GM23338 (cell line): ENCODE measurements at regions not wholly inside any gene's neighbourhood (a gene's known extent, or its start where the extent isn't known, plus 50 kb on each side); places are given as distances from the start of the nearest gene placed in this dataset.

Experiments used
- ATAC-seq: fragments of 200-7000 bp; cut with Tn5 transposase; 3 replicates; pipeline ENCODE4 v1.9.1; 2020
- DNase-seq: peaks from one replicate; pipeline ENCODE4 v3.0.0-alpha.2; 2015; ENCODE audit warnings: low spot score
- H2AFZ ChIP-seq: fragments of 200-600 bp; sonication (generic); 2 replicates; pipeline ENCODE4 v1.8.0; 2016; ENCODE audit warnings: antibody characterized with exemption, mild to moderate bottlenecking, moderate library complexity
- H3F3A ChIP-seq: fragments of 200-600 bp; sonication (generic); replicated peaks from 2 replicates; pipeline ENCODE4 v1.8.0; 2017; ENCODE audit warnings: antibody characterized with exemption, mixed run types, low read depth
- H3K27ac ChIP-seq: fragments of 200-600 bp; sonication (generic); 2 replicates; pipeline ENCODE4 v1.6.1; 2016; ENCODE audit warnings: low read depth
- H3K27me3 ChIP-seq: fragments of 200-600 bp; sonication (generic); 2 replicates; pipeline ENCODE4 v1.8.0; 2016; ENCODE audit warnings: mild to moderate bottlenecking, mixed run types, moderate library complexity; ENCODE audit not compliant: insufficient read depth
- H3K36me3 ChIP-seq: fragments of 200-600 bp; sonication (generic); 2 replicates; pipeline ENCODE4 v1.8.0; 2016; ENCODE audit warnings: mild to moderate bottlenecking; ENCODE audit not compliant: insufficient read depth
- H3K4me1 ChIP-seq: fragments of 200-600 bp; sonication (generic); 2 replicates; pipeline ENCODE4 v1.8.0; 2016; ENCODE audit warnings: mild to moderate bottlenecking, moderate library complexity; ENCODE audit not compliant: insufficient read depth
- H3K4me2 ChIP-seq: fragments of 200-600 bp; sonication (generic); 2 replicates; pipeline ENCODE4 v1.7.1; 2017; ENCODE audit warnings: mixed run types
- H3K4me3 ChIP-seq: fragments of 200-600 bp; sonication (generic); 2 replicates; pipeline ENCODE4 v1.6.1; 2016; ENCODE audit warnings: mixed run types
- H3K79me2 ChIP-seq: fragments of 200-600 bp; sonication (generic); replicated peaks from 2 replicates; pipeline ENCODE4 v1.8.0; 2017; ENCODE audit warnings: mild to moderate bottlenecking; ENCODE audit not compliant: insufficient read depth
- H3K9me2 ChIP-seq: fragments of 200-600 bp; sonication (generic); 2 replicates; pipeline ENCODE4 v1.8.0; 2017; ENCODE audit not compliant: insufficient read depth
- H4K20me1 ChIP-seq: fragments of 200-600 bp; sonication (generic); replicated peaks from 2 replicates; pipeline ENCODE4 v1.8.0; 2017; ENCODE audit warnings: mild to moderate bottlenecking; ENCODE audit not compliant: insufficient read depth
- H3K27ac Mint-ChIP-seq: 2 replicates; pipeline ENCODE4 v1.8.0; 2020; ENCODE audit warnings: inconsistent platforms, mild to moderate bottlenecking, moderate library complexity, mixed read lengths
- H3K27me3 Mint-ChIP-seq: 3 replicates; pipeline ENCODE4 v1.8.0; 2022; ENCODE audit warnings: low read depth, mild to moderate bottlenecking, moderate library complexity, mixed read lengths, inconsistent platforms; ENCODE audit not compliant: insufficient read depth, poor library complexity
- H3K36me3 Mint-ChIP-seq: 3 replicates; pipeline ENCODE4 v1.8.0; 2021; ENCODE audit warnings: low read depth, mild to moderate bottlenecking, inconsistent platforms, moderate library complexity, mixed read lengths
- H3K4me1 Mint-ChIP-seq: 3 replicates; pipeline ENCODE4 v1.8.0; 2020; ENCODE audit warnings: mild to moderate bottlenecking, inconsistent platforms, mixed read lengths
- H3K4me3 Mint-ChIP-seq: 3 replicates; pipeline ENCODE4 v1.8.0; 2021; ENCODE audit warnings: moderate library complexity, mild to moderate bottlenecking, inconsistent platforms, mixed read lengths
- H3K9me3 Mint-ChIP-seq: 3 replicates; pipeline ENCODE4 v1.8.0; 2020; ENCODE audit warnings: moderate library complexity, mild to moderate bottlenecking, inconsistent platforms, mixed read lengths
- CREB1 ChIP-seq: fragments of 250-450 bp; sonication (Bioruptor Pico); IDR thresholded peaks from 2 replicates; pipeline ENCODE4 v1.5.0; 2020; ENCODE audit warnings: low read depth, mild to moderate bottlenecking, moderate library complexity
- CTCF ChIP-seq, 2 experiments: fragments of 200-600 bp in 1 of 2; sonication (generic) in 1 of 2; conservative IDR thresholded peaks; 2 replicates each; pipeline versions ENCODE4 v1.5.1 to v1.6.1; 2016 to 2017; ENCODE audit warnings: antibody characterized with exemption in 2 of 2, low read depth in 2 of 2, mild to moderate bottlenecking in 2 of 2, moderate library complexity in 1 of 2
- ETS1 ChIP-seq: IDR thresholded peaks from 2 replicates; pipeline ENCODE4 v1.6.1; 2016; ENCODE audit warnings: antibody characterized with exemption
- EZH2 ChIP-seq: fragments of 200-600 bp; sonication (generic); IDR thresholded peaks from one replicate; pipeline ENCODE4 v1.8.0; 2017; ENCODE audit warnings: antibody characterized with exemption, mild to moderate bottlenecking, low read depth; ENCODE audit not compliant: unreplicated experiment
- EZH2phosphoT487 ChIP-seq: fragments of 200-600 bp; sonication (generic); IDR thresholded peaks from one replicate; pipeline ENCODE4 v1.8.1; 2018; ENCODE audit warnings: antibody characterized with exemption; ENCODE audit not compliant: unreplicated experiment
- JUNB ChIP-seq: IDR thresholded peaks from one replicate; pipeline ENCODE4 v1.6.1; 2016; ENCODE audit warnings: antibody characterized with exemption; ENCODE audit not compliant: unreplicated experiment
- NANOG ChIP-seq: IDR thresholded peaks from 2 replicates; pipeline ENCODE4 v1.6.1; 2016; ENCODE audit warnings: antibody characterized with exemption, borderline replicate concordance
- POLR2AphosphoS5 ChIP-seq: IDR thresholded peaks from 2 replicates; pipeline ENCODE4 v1.6.1; 2016; ENCODE audit warnings: antibody characterized with exemption, low read depth
- REST ChIP-seq: IDR thresholded peaks from one replicate; pipeline ENCODE4 v1.6.1; 2018; ENCODE audit warnings: antibody characterized with exemption; ENCODE audit not compliant: unreplicated experiment
- STAT1 ChIP-seq: IDR thresholded peaks from one replicate; pipeline ENCODE4 v1.6.1; 2016; ENCODE audit warnings: antibody characterized with exemption; ENCODE audit not compliant: unreplicated experiment
- ZNF114 ChIP-seq: fragments of 250-450 bp; sonication (Bioruptor Pico); IDR thresholded peaks from 2 replicates; pipeline ENCODE4 v1.5.0; 2020; ENCODE audit warnings: mild to moderate bottlenecking, moderate library complexity
- ZNF331 ChIP-seq: fragments of 250-450 bp; sonication (Bioruptor Pico); IDR thresholded peaks from 2 replicates; pipeline ENCODE4 v1.5.0; 2020; ENCODE audit warnings: low read depth, mild to moderate bottlenecking, moderate library complexity
- ZNF462 ChIP-seq: fragments of 250-450 bp; sonication (Bioruptor Pico); IDR thresholded peaks from 2 replicates; pipeline ENCODE4 v1.5.0; 2020; ENCODE audit warnings: mild to moderate bottlenecking, moderate library complexity

- Histone ChIP-seq H3F3A (no peaks in the 10 kb centered on the region), H3K79me2 (no peaks in the 10 kb centered on the region), H4K20me1 (no peaks in the 10 kb centered on the region), H3K9me2 (no peaks in the 10 kb centered on the region), H3K27me3 (no peaks in the 10 kb centered on the region), H3K4me3 (no peak overlapping the region), H3K4me1 (no peaks in the 10 kb centered on the region), H3K4me2 (no peak overlapping the region), H3K36me3 (no peaks in the 10 kb centered on the region), H2AFZ (no peak overlapping the region), H3K27ac (no peak overlapping the region)
- Mint-ChIP-seq H3K27me3 (no peaks in the 10 kb centered on the region), H3K36me3 (no peaks in the 10 kb centered on the region), H3K27ac (no peak overlapping the region), H3K4me1 (no peaks in the 10 kb centered on the region), H3K9me3 (no peaks in the 10 kb centered on the region), H3K4me3 (no peak overlapping the region)
- TF ChIP-seq EZH2: no peak
- no peak for TF ChIP-seq REST
- no peak for TF ChIP-seq CTCF (conservative IDR thresholded peaks at IDR 0.05; ENCODE audit: low read depth in 2 of 2)
- no peak for TF ChIP-seq NANOG
- TF ChIP-seq POLR2AphosphoS5: no peak
- TF ChIP-seq ZNF114: no peak
- no peak for TF ChIP-seq ZNF331 (CRISPR knock-in tag)
- no peak for TF ChIP-seq STAT1
- TF ChIP-seq ZNF462 (CRISPR knock-in tag): no peak
- no peak for TF ChIP-seq ETS1
- no peak for TF ChIP-seq JUNB
- TF ChIP-seq EZH2phosphoT487: no peak
- no peak for TF ChIP-seq CREB1 (CRISPR knock-in tag)
- ATAC-seq (no peak), DNase-seq (no peak)
These were observed 85.7 kb upstream of the PRR32 start for GRCh38 chrX:126733874-126734273.
